ENCODE measurements at regions not wholly inside any gene's neighbourhood (a gene's known extent, or its start where the extent isn't known, plus 50 kb on each side); places are given as distances from the start of the nearest gene placed in this dataset.

GRCh38 chr11:92826136-92826535, 143.3 kb upstream of the MTNR1B start:
- WGBS, 2 donors = 26 to 30% methylated on average over 1 of the region's 1 CpG
- no peak for TF ChIP-seq CTCF (IDR thresholded peaks at IDR 0.05)
- no peak for TF ChIP-seq POLR2A (IDR thresholded peaks at IDR 0.05)
- no peak overlapping the region for H3K4me3 ChIP-seq (ENCODE audit: low read depth, poor library complexity, severe bottlenecking)
- intact Hi-C loops (cut with DNase I; ENCODE audit: low total_unique reads) = no loop called here
- DNase-seq (ENCODE audit: low spot score in 2 of 2) = no peak

- DNase-seq (ENCODE audit: low spot score in 2 of 2) = no peak
- no peak for TF ChIP-seq CTCF (IDR thresholded peaks at IDR 0.05)
- no peak for TF ChIP-seq POLR2A (IDR thresholded peaks at IDR 0.05)
- H3K4me3 ChIP-seq (ENCODE audit: low read depth, poor library complexity, severe bottlenecking) = no peak overlapping the region
- WGBS, 2 donors = 57 to 66% methylated on average over 1 of the region's 1 CpG
- intact Hi-C loops (cut with DNase I; ENCODE audit: low total_unique reads) = no loop called here
Observed at GRCh38 chr11:92826603-92827002, 142.8 kb upstream of the MTNR1B start.

- intact Hi-C loops (cut with DNase I; ENCODE audit: low total_unique reads) = no loop called here
- H3K4me3 ChIP-seq (ENCODE audit: low read depth, poor library complexity, severe bottlenecking) = no peak overlapping the region
- WGBS, 2 donors = 70 to 79% methylated on average over 2 of the region's 2 CpGs
- TF ChIP-seq CTCF (IDR thresholded peaks at IDR 0.05) = no peak
- no peak for TF ChIP-seq POLR2A (IDR thresholded peaks at IDR 0.05)
- DNase-seq (ENCODE audit: low spot score in 2 of 2) = no peak
Observed at GRCh38 chr11:92827132-92827531, 142.3 kb upstream of the MTNR1B start.

GRCh38 chr11:92828556-92828955, 140.9 kb upstream of the MTNR1B start:
- no peak overlapping the region for H3K4me3 ChIP-seq (ENCODE audit: low read depth, poor library complexity, severe bottlenecking)
- TF ChIP-seq POLR2A (IDR thresholded peaks at IDR 0.05) (no peak), CTCF (IDR thresholded peaks at IDR 0.05) (no peak)
- DNase-seq (ENCODE audit: low spot score in 2 of 2) = no peak
- WGBS, 2 donors = 33 to 41% methylated on average over 2 of the region's 2 CpGs
- intact Hi-C loops (cut with DNase I; ENCODE audit: low total_unique reads) = no loop called here

GRCh38 chr11:92829121-92829520, 140.3 kb upstream of the MTNR1B start:
- DNase-seq (ENCODE audit: low spot score in 2 of 2) = no peak
- H3K4me3 ChIP-seq (ENCODE audit: low read depth, poor library complexity, severe bottlenecking) = no peak overlapping the region
- WGBS, 2 donors = 82 to 92% methylated on average over 3 of the region's 3 CpGs
- intact Hi-C loops (cut with DNase I; ENCODE audit: low total_unique reads) = no loop called here
- no peak for TF ChIP-seq CTCF (IDR thresholded peaks at IDR 0.05)
- TF ChIP-seq POLR2A (IDR thresholded peaks at IDR 0.05) = no peak

GRCh38 chr11:92829671-92830070, 139.8 kb upstream of the MTNR1B start:
- TF ChIP-seq CTCF (IDR thresholded peaks at IDR 0.05) (no peak), POLR2A (IDR thresholded peaks at IDR 0.05) (no peak)
- intact Hi-C loops (cut with DNase I; ENCODE audit: low total_unique reads) = no loop called here
- H3K4me3 ChIP-seq (ENCODE audit: low read depth, poor library complexity, severe bottlenecking) = no peak overlapping the region

More at GRCh38 chr11:92829671-92830070, 139.8 kb upstream of the MTNR1B start:
- no peak for DNase-seq (ENCODE audit: low spot score in 2 of 2)
